H9 (cell line): ENCODE measurements at regions not wholly inside any gene's neighbourhood (a gene's known extent, or its start where the extent isn't known, plus 50 kb on each side); places are given as distances from the start of the nearest gene placed in this dataset.
A peak's percentile ranks its signal among the peaks of the same experiment; 100 is the strongest.

Experiments used
- DNase-seq: peaks from one replicate; pipeline ENCODE4 v3.0.0-alpha.2; 2017
- H2AFZ ChIP-seq: one replicate; pipeline ENCODE4 v1.6.1; 2013; ENCODE audit warnings: mild to moderate bottlenecking, low read length, control low read depth, moderate library complexity
- H2AK5ac ChIP-seq: 2 replicates; pipeline ENCODE4 v1.6.1; 2013; ENCODE audit warnings: low read length, control low read depth, mixed read lengths; ENCODE audit not compliant: insufficient read length
- H2BK120ac ChIP-seq: one replicate; pipeline ENCODE4 v1.6.1; 2013; ENCODE audit warnings: low read depth, mild to moderate bottlenecking, low read length, control low read depth, inconsistent platforms; ENCODE audit not compliant: poor library complexity, severe bottlenecking
- H2BK12ac ChIP-seq: 2 replicates; pipeline ENCODE4 v1.6.1; 2013; ENCODE audit warnings: low read length, control low read depth, mixed read lengths, low read depth; ENCODE audit not compliant: insufficient read length
- H2BK15ac ChIP-seq: 2 replicates; pipeline ENCODE4 v1.6.1; 2013; ENCODE audit warnings: low read depth, low read length, control low read depth
- H2BK20ac ChIP-seq: one replicate; pipeline ENCODE4 v1.6.1; 2013; ENCODE audit warnings: low read depth, mild to moderate bottlenecking, low read length, control low read depth, inconsistent platforms; ENCODE audit not compliant: poor library complexity, severe bottlenecking
- H2BK5ac ChIP-seq: 2 replicates; pipeline ENCODE4 v1.6.1; 2013; ENCODE audit warnings: low read length, control low read depth, mixed read lengths; ENCODE audit not compliant: insufficient read length
- H3K14ac ChIP-seq: 2 replicates; pipeline ENCODE4 v1.6.1; 2013; ENCODE audit warnings: low read length, control low read depth; ENCODE audit not compliant: insufficient read depth
- H3K18ac ChIP-seq: 2 replicates; pipeline ENCODE4 v1.6.1; 2013; ENCODE audit warnings: low read depth, mild to moderate bottlenecking, mixed read lengths, low read length, control low read depth; ENCODE audit not compliant: insufficient read length
- H3K23ac ChIP-seq: 2 replicates; pipeline ENCODE4 v1.6.1; 2013; ENCODE audit warnings: low read length, control low read depth, mixed read lengths, low read depth; ENCODE audit not compliant: insufficient read length
- H3K23me2 ChIP-seq: 2 replicates; pipeline ENCODE4 v1.6.1; 2013; ENCODE audit warnings: low read depth, mild to moderate bottlenecking, mixed read lengths, low read length, control low read depth; ENCODE audit not compliant: insufficient read length, poor library complexity, severe bottlenecking
- H3K27ac ChIP-seq: 2 replicates; pipeline ENCODE4 v1.5.1; 2013; ENCODE audit warnings: low read length, control low read depth, mixed read lengths, low read depth; ENCODE audit not compliant: insufficient read length
- H3K27me3 ChIP-seq: 2 replicates; pipeline ENCODE4 v1.6.1; 2013; ENCODE audit warnings: low read length, control low read depth, inconsistent platforms; ENCODE audit not compliant: insufficient read depth
- H3K4ac ChIP-seq: 2 replicates; pipeline ENCODE4 v1.6.1; 2013; ENCODE audit warnings: low read depth, mild to moderate bottlenecking, control low read depth, inconsistent platforms, low read length, moderate library complexity
- H3K4me1 ChIP-seq: 2 replicates; pipeline ENCODE4 v1.6.1; 2013; ENCODE audit warnings: low read length, control low read depth, inconsistent platforms; ENCODE audit not compliant: insufficient read depth
- H3K4me2 ChIP-seq: 2 replicates; pipeline ENCODE4 v1.6.1; 2013; ENCODE audit warnings: low read length, control low read depth, mixed read lengths; ENCODE audit not compliant: insufficient read length, insufficient read depth
- H3K56ac ChIP-seq: 2 replicates; pipeline ENCODE4 v1.6.1; 2013; ENCODE audit warnings: low read depth, mild to moderate bottlenecking, mixed read lengths, low read length, control low read depth; ENCODE audit not compliant: insufficient read length
- H3K79me1 ChIP-seq: 2 replicates; pipeline ENCODE4 v1.6.1; 2013; ENCODE audit warnings: low read depth, mild to moderate bottlenecking, moderate library complexity, low read length, control low read depth, inconsistent platforms; ENCODE audit not compliant: insufficient read depth, poor library complexity, severe bottlenecking
- H3K79me2 ChIP-seq: 2 replicates; pipeline ENCODE4 v1.6.1; 2013; ENCODE audit warnings: low read length, control low read depth, inconsistent platforms; ENCODE audit not compliant: insufficient read depth
- H3K9ac ChIP-seq: 2 replicates; pipeline ENCODE4 v1.6.1; 2013; ENCODE audit warnings: low read length, control low read depth, mixed read lengths; ENCODE audit not compliant: insufficient read length; ENCODE audit errors: extremely low read depth
- H3K9me3 ChIP-seq: one replicate; pipeline ENCODE4 v1.6.1; 2013; ENCODE audit warnings: low read depth, low read length, inconsistent platforms; ENCODE audit not compliant: control insufficient read depth
- H3T11ph ChIP-seq: one replicate; pipeline ENCODE4 v1.6.1; 2013; ENCODE audit warnings: mild to moderate bottlenecking, low read length, control low read depth, inconsistent platforms
- H4K20me1 ChIP-seq: one replicate; pipeline ENCODE4 v1.6.1; 2013; ENCODE audit not compliant: control insufficient read depth, insufficient read length, insufficient read depth
- H4K5ac ChIP-seq: 2 replicates; pipeline ENCODE4 v1.6.1; 2013; ENCODE audit warnings: low read depth, mild to moderate bottlenecking, mixed read lengths, low read length, control low read depth; ENCODE audit not compliant: insufficient read length
- H4K8ac ChIP-seq: replicated peaks from 2 replicates; pipeline ENCODE4 v1.6.1; 2013; ENCODE audit warnings: low read length, control low read depth, mixed read lengths, low read depth; ENCODE audit not compliant: insufficient read length
- H4K91ac ChIP-seq: 2 replicates; pipeline ENCODE4 v1.6.1; 2013; ENCODE audit warnings: low read depth, mild to moderate bottlenecking, moderate library complexity, mixed read lengths, low read length, control low read depth; ENCODE audit not compliant: insufficient read length
- H3K27ac Mint-ChIP-seq, 3 experiments: 2 replicates in 2 of 3; 3 replicates in 1 of 3; pipeline ENCODE4 v1.8.0; 2020 to 2021; ENCODE audit warnings: mixed read lengths in 3 of 3, mild to moderate bottlenecking in 1 of 3, moderate library complexity in 1 of 3
- H3K27me3 Mint-ChIP-seq: 2 replicates; pipeline ENCODE4 v1.8.0; 2021; ENCODE audit warnings: low read depth, mild to moderate bottlenecking, moderate library complexity, mixed read lengths
- H3K36me3 Mint-ChIP-seq, 3 experiments: 2 replicates in 2 of 3; 3 replicates in 1 of 3; pipeline ENCODE4 v1.8.0; 2020 to 2021; ENCODE audit warnings: low read depth in 3 of 3, mixed read lengths in 3 of 3; ENCODE audit not compliant: insufficient read depth in 1 of 3
- H3K4me1 Mint-ChIP-seq, 2 experiments: 2 replicates each; pipeline ENCODE4 v1.8.0; 2020; ENCODE audit warnings: mixed read lengths in 2 of 2
- H3K4me3 Mint-ChIP-seq, 2 experiments: 2 replicates in 1 of 2; 3 replicates in 1 of 2; pipeline ENCODE4 v1.8.0; 2020 to 2021; ENCODE audit warnings: mild to moderate bottlenecking in 2 of 2, mixed read lengths in 2 of 2, moderate library complexity in 1 of 2
- H3K9me3 Mint-ChIP-seq, 2 experiments: 2 replicates in 1 of 2; 3 replicates in 1 of 2; pipeline ENCODE4 v1.8.0; 2020; ENCODE audit warnings: mild to moderate bottlenecking in 2 of 2, mixed read lengths in 2 of 2, moderate library complexity in 1 of 2
- CTCF ChIP-seq: fragments of 200-600 bp; sonication (generic); conservative IDR thresholded peaks from 3 replicates; pipeline ENCODE4 v1.8.0; 2021; ENCODE audit warnings: antibody characterized with exemption, mild to moderate bottlenecking
- WGBS: extraction: QIAGEN DNeasy Blood & Tissue Kit; methylation state at CpG from one replicate; pipeline ENCODE4 v1.1.7; 2013; ENCODE audit warnings: missing lambda C conversion rate, low lambda C conversion rate, mixed read lengths; ENCODE audit not compliant: insufficient read length; ENCODE audit errors: extremely low coverage; 5-methylcytosine and 5-hydroxymethylcytosine counted together

- no CpG with 5 or more reads among the region's 7 CpGs for WGBS
- no peaks in the 10 kb centered on the region; a peak in 1 of 7 replicates for H3K36me3 Mint-ChIP-seq
- Histone ChIP-seq H3K4me2 (no peak overlapping the region), H4K5ac (no peak overlapping the region), H3K9ac (no peak overlapping the region), H3K79me1 (no peaks in the 10 kb centered on the region), H4K91ac (no peak overlapping the region), H3K4me1 (no peaks in the 10 kb centered on the region), H4K8ac (no peak overlapping the region), H2BK15ac (no peak overlapping the region), H3K27ac (no peak overlapping the region), H3K27me3 (no peaks in the 10 kb centered on the region), H3K56ac (no peak overlapping the region), H2AFZ (no peak overlapping the region), H2BK20ac (no peak overlapping the region), H3K18ac (no peak overlapping the region), H2BK120ac (no peak overlapping the region), H3K4ac (no peak overlapping the region), H3K23me2 (no peaks in the 10 kb centered on the region), H3K14ac (no peak overlapping the region), H2BK12ac (no peak overlapping the region), H3T11ph (no peak overlapping the region), H2BK5ac (no peak overlapping the region), H3K23ac (no peak overlapping the region), H3K79me2 (no peaks in the 10 kb centered on the region), H4K20me1 (no peaks in the 10 kb centered on the region), H3K9me3 (no peaks in the 10 kb centered on the region), H2AK5ac (no peak overlapping the region)
- DNase-seq = no peak
- no peak overlapping the region for H3K4me3 Mint-ChIP-seq
- peak overlapping the region in 1 of 3 experiments; percentile 78; a peak in 1 of 7 replicates for H3K27ac Mint-ChIP-seq
- H3K9me3 Mint-ChIP-seq = no peaks in the 10 kb centered on the region
- peaks cover 9 to 11% of the 10 kb centered on the region in 2 experiments for H3K4me1 Mint-ChIP-seq
- no peak for TF ChIP-seq CTCF
- H3K27me3 Mint-ChIP-seq = no peaks in the 10 kb centered on the region; the same call in 1 of the 2 replicates
Observed at GRCh38 chr2:15729001-15729400, 137.3 kb downstream of the DDX1 start.
